SU-DHL-6 (cell line): ENCODE measurements at regions not wholly inside any gene's neighbourhood (a gene's known extent, or its start where the extent isn't known, plus 50 kb on each side); places are given as distances from the start of the nearest gene placed in this dataset.

Experiments
- CTCF ChIP-seq: fragments of 200-600 bp; sonication (generic); IDR thresholded peaks from one replicate; pipeline ENCODE4 v1.5.1; 2017; ENCODE audit warnings: antibody characterized with exemption, mild to moderate bottlenecking, low read length, moderate library complexity; ENCODE audit not compliant: insufficient read depth, poor library complexity, severe bottlenecking
- EZH2phosphoT487 ChIP-seq: fragments of 200-600 bp; sonication (generic), shearing (Covaris generic); conservative IDR thresholded peaks from 2 replicates; pipeline ENCODE4 v1.6.1; 2018; ENCODE audit warnings: mild to moderate bottlenecking, antibody characterized with exemption, low read length, moderate library complexity, mixed read lengths

GRCh38 chr3:104735691-104736090 lies 631.0 kb upstream of the ALCAM start:
- no peak for TF ChIP-seq CTCF
- no peak for TF ChIP-seq EZH2phosphoT487
